H9 (cell line): ENCODE measurements at regions not wholly inside any gene's neighbourhood (a gene's known extent, or its start where the extent isn't known, plus 50 kb on each side); places are given as distances from the start of the nearest gene placed in this dataset.

Experiments
- DNase-seq: peaks from one replicate; pipeline ENCODE4 v3.0.0-alpha.2; 2017
- H2AFZ ChIP-seq: one replicate; pipeline ENCODE4 v1.6.1; 2013; ENCODE audit warnings: mild to moderate bottlenecking, low read length, control low read depth, moderate library complexity
- H2AK5ac ChIP-seq: 2 replicates; pipeline ENCODE4 v1.6.1; 2013; ENCODE audit warnings: low read length, control low read depth, mixed read lengths; ENCODE audit not compliant: insufficient read length
- H2BK120ac ChIP-seq: one replicate; pipeline ENCODE4 v1.6.1; 2013; ENCODE audit warnings: low read depth, mild to moderate bottlenecking, low read length, control low read depth, inconsistent platforms; ENCODE audit not compliant: poor library complexity, severe bottlenecking
- H2BK12ac ChIP-seq: 2 replicates; pipeline ENCODE4 v1.6.1; 2013; ENCODE audit warnings: low read length, control low read depth, mixed read lengths, low read depth; ENCODE audit not compliant: insufficient read length
- H2BK15ac ChIP-seq: 2 replicates; pipeline ENCODE4 v1.6.1; 2013; ENCODE audit warnings: low read depth, low read length, control low read depth
- H2BK20ac ChIP-seq: one replicate; pipeline ENCODE4 v1.6.1; 2013; ENCODE audit warnings: low read depth, mild to moderate bottlenecking, low read length, control low read depth, inconsistent platforms; ENCODE audit not compliant: poor library complexity, severe bottlenecking
- H2BK5ac ChIP-seq: 2 replicates; pipeline ENCODE4 v1.6.1; 2013; ENCODE audit warnings: low read length, control low read depth, mixed read lengths; ENCODE audit not compliant: insufficient read length
- H3K14ac ChIP-seq: 2 replicates; pipeline ENCODE4 v1.6.1; 2013; ENCODE audit warnings: low read length, control low read depth; ENCODE audit not compliant: insufficient read depth
- H3K18ac ChIP-seq: 2 replicates; pipeline ENCODE4 v1.6.1; 2013; ENCODE audit warnings: low read depth, mild to moderate bottlenecking, mixed read lengths, low read length, control low read depth; ENCODE audit not compliant: insufficient read length
- H3K23ac ChIP-seq: 2 replicates; pipeline ENCODE4 v1.6.1; 2013; ENCODE audit warnings: low read length, control low read depth, mixed read lengths, low read depth; ENCODE audit not compliant: insufficient read length
- H3K23me2 ChIP-seq: 2 replicates; pipeline ENCODE4 v1.6.1; 2013; ENCODE audit warnings: low read depth, mild to moderate bottlenecking, mixed read lengths, low read length, control low read depth; ENCODE audit not compliant: insufficient read length, poor library complexity, severe bottlenecking
- H3K27ac ChIP-seq: 2 replicates; pipeline ENCODE4 v1.5.1; 2013; ENCODE audit warnings: low read length, control low read depth, mixed read lengths, low read depth; ENCODE audit not compliant: insufficient read length
- H3K27me3 ChIP-seq: 2 replicates; pipeline ENCODE4 v1.6.1; 2013; ENCODE audit warnings: low read length, control low read depth, inconsistent platforms; ENCODE audit not compliant: insufficient read depth
- H3K4ac ChIP-seq: 2 replicates; pipeline ENCODE4 v1.6.1; 2013; ENCODE audit warnings: low read depth, mild to moderate bottlenecking, control low read depth, inconsistent platforms, low read length, moderate library complexity
- H3K4me1 ChIP-seq: 2 replicates; pipeline ENCODE4 v1.6.1; 2013; ENCODE audit warnings: low read length, control low read depth, inconsistent platforms; ENCODE audit not compliant: insufficient read depth
- H3K4me2 ChIP-seq: 2 replicates; pipeline ENCODE4 v1.6.1; 2013; ENCODE audit warnings: low read length, control low read depth, mixed read lengths; ENCODE audit not compliant: insufficient read length, insufficient read depth
- H3K56ac ChIP-seq: 2 replicates; pipeline ENCODE4 v1.6.1; 2013; ENCODE audit warnings: low read depth, mild to moderate bottlenecking, mixed read lengths, low read length, control low read depth; ENCODE audit not compliant: insufficient read length
- H3K79me1 ChIP-seq: 2 replicates; pipeline ENCODE4 v1.6.1; 2013; ENCODE audit warnings: low read depth, mild to moderate bottlenecking, moderate library complexity, low read length, control low read depth, inconsistent platforms; ENCODE audit not compliant: insufficient read depth, poor library complexity, severe bottlenecking
- H3K79me2 ChIP-seq: 2 replicates; pipeline ENCODE4 v1.6.1; 2013; ENCODE audit warnings: low read length, control low read depth, inconsistent platforms; ENCODE audit not compliant: insufficient read depth
- H3K9ac ChIP-seq: 2 replicates; pipeline ENCODE4 v1.6.1; 2013; ENCODE audit warnings: low read length, control low read depth, mixed read lengths; ENCODE audit not compliant: insufficient read length; ENCODE audit errors: extremely low read depth
- H3K9me3 ChIP-seq: one replicate; pipeline ENCODE4 v1.6.1; 2013; ENCODE audit warnings: low read depth, low read length, inconsistent platforms; ENCODE audit not compliant: control insufficient read depth
- H3T11ph ChIP-seq: one replicate; pipeline ENCODE4 v1.6.1; 2013; ENCODE audit warnings: mild to moderate bottlenecking, low read length, control low read depth, inconsistent platforms
- H4K20me1 ChIP-seq: one replicate; pipeline ENCODE4 v1.6.1; 2013; ENCODE audit not compliant: control insufficient read depth, insufficient read length, insufficient read depth
- H4K5ac ChIP-seq: 2 replicates; pipeline ENCODE4 v1.6.1; 2013; ENCODE audit warnings: low read depth, mild to moderate bottlenecking, mixed read lengths, low read length, control low read depth; ENCODE audit not compliant: insufficient read length
- H4K8ac ChIP-seq: replicated peaks from 2 replicates; pipeline ENCODE4 v1.6.1; 2013; ENCODE audit warnings: low read length, control low read depth, mixed read lengths, low read depth; ENCODE audit not compliant: insufficient read length
- H4K91ac ChIP-seq: 2 replicates; pipeline ENCODE4 v1.6.1; 2013; ENCODE audit warnings: low read depth, mild to moderate bottlenecking, moderate library complexity, mixed read lengths, low read length, control low read depth; ENCODE audit not compliant: insufficient read length
- H3K27ac Mint-ChIP-seq, 3 experiments: 2 replicates in 2 of 3; 3 replicates in 1 of 3; pipeline ENCODE4 v1.8.0; 2020 to 2021; ENCODE audit warnings: mixed read lengths in 3 of 3, mild to moderate bottlenecking in 1 of 3, moderate library complexity in 1 of 3
- H3K27me3 Mint-ChIP-seq: 2 replicates; pipeline ENCODE4 v1.8.0; 2021; ENCODE audit warnings: low read depth, mild to moderate bottlenecking, moderate library complexity, mixed read lengths
- H3K36me3 Mint-ChIP-seq, 3 experiments: 2 replicates in 2 of 3; 3 replicates in 1 of 3; pipeline ENCODE4 v1.8.0; 2020 to 2021; ENCODE audit warnings: low read depth in 3 of 3, mixed read lengths in 3 of 3; ENCODE audit not compliant: insufficient read depth in 1 of 3
- H3K4me1 Mint-ChIP-seq, 2 experiments: 2 replicates each; pipeline ENCODE4 v1.8.0; 2020; ENCODE audit warnings: mixed read lengths in 2 of 2
- H3K4me3 Mint-ChIP-seq, 2 experiments: 2 replicates in 1 of 2; 3 replicates in 1 of 2; pipeline ENCODE4 v1.8.0; 2020 to 2021; ENCODE audit warnings: mild to moderate bottlenecking in 2 of 2, mixed read lengths in 2 of 2, moderate library complexity in 1 of 2
- H3K9me3 Mint-ChIP-seq, 2 experiments: 2 replicates in 1 of 2; 3 replicates in 1 of 2; pipeline ENCODE4 v1.8.0; 2020; ENCODE audit warnings: mild to moderate bottlenecking in 2 of 2, mixed read lengths in 2 of 2, moderate library complexity in 1 of 2
- CTCF ChIP-seq: fragments of 200-600 bp; sonication (generic); conservative IDR thresholded peaks from 3 replicates; pipeline ENCODE4 v1.8.0; 2021; ENCODE audit warnings: antibody characterized with exemption, mild to moderate bottlenecking
- WGBS: extraction: QIAGEN DNeasy Blood & Tissue Kit; methylation state at CpG from one replicate; pipeline ENCODE4 v1.1.7; 2013; ENCODE audit warnings: missing lambda C conversion rate, low lambda C conversion rate, mixed read lengths; ENCODE audit not compliant: insufficient read length; ENCODE audit errors: extremely low coverage; 5-methylcytosine and 5-hydroxymethylcytosine counted together

GRCh38 chr3:147038481-147038880 is 367.9 kb downstream of the ZIC4 start:
- Histone ChIP-seq H2BK20ac (no peak overlapping the region), H3K56ac (no peak overlapping the region), H2AFZ (no peak overlapping the region), H2BK5ac (no peak overlapping the region), H3K79me2 (no peaks in the 10 kb centered on the region), H3K4ac (no peak overlapping the region), H3K23me2 (no peaks in the 10 kb centered on the region), H2BK12ac (no peak overlapping the region), H3T11ph (no peak overlapping the region), H3K23ac (no peak overlapping the region), H2AK5ac (no peak overlapping the region), H3K4me1 (no peaks in the 10 kb centered on the region), H3K9ac (no peak overlapping the region), H3K79me1 (no peaks in the 10 kb centered on the region), H2BK15ac (no peak overlapping the region), H3K27me3 (no peaks in the 10 kb centered on the region), H2BK120ac (no peak overlapping the region), H3K4me2 (no peak overlapping the region), H4K8ac (no peak overlapping the region), H3K14ac (no peak overlapping the region), H3K27ac (no peak overlapping the region), H4K20me1 (no peaks in the 10 kb centered on the region), H3K18ac (no peak overlapping the region), H4K5ac (no peak overlapping the region), H4K91ac (no peak overlapping the region), H3K9me3 (no peaks in the 10 kb centered on the region)
- no peaks in the 10 kb centered on the region for H3K4me1 Mint-ChIP-seq
- H3K9me3 Mint-ChIP-seq = peaks cover 12 to 13% of the 10 kb centered on the region in 2 experiments
- H3K36me3 Mint-ChIP-seq = peaks cover 4 to 11% (median 10%) of the 10 kb centered on the region in 3 experiments
- no peak for TF ChIP-seq CTCF
- H3K27ac Mint-ChIP-seq = no peak overlapping the region
- no CpG with 5 or more reads among the region's 1 CpG for WGBS
- H3K4me3 Mint-ChIP-seq = no peak overlapping the region
- no peaks in the 10 kb centered on the region for H3K27me3 Mint-ChIP-seq
- no peak for DNase-seq
